Uterus (tissue), 3 donors: ENCODE measurements at regions not wholly inside any gene's neighbourhood (a gene's known extent, or its start where the extent isn't known, plus 50 kb on each side); places are given as distances from the start of the nearest gene placed in this dataset.

Experiments
- DNase-seq, 2 donors: peaks; one replicate each; pipeline ENCODE4 v3.0.0-alpha.2; 2019 to 2020
- H3K27ac ChIP-seq, 2 donors: fragments of 200-600 bp; sonication (generic); 1 replicate in 1 of 2; 2 replicates in 1 of 2; pipeline ENCODE4 v1.5.1; 2016 to 2018
- H3K27me3 ChIP-seq, 2 donors: fragments of 200-600 bp; sonication (generic); one replicate each; pipeline ENCODE4 v1.5.1; 2018 to 2019; ENCODE audit warnings: control low read depth in 1 of 2
- H3K36me3 ChIP-seq, 2 donors: fragments of 200-600 bp; sonication (generic); one replicate each; pipeline ENCODE4 v1.5.1; 2019; ENCODE audit warnings: control low read depth in 1 of 2
- H3K4me1 ChIP-seq, 2 donors: fragments of 200-600 bp; sonication (generic); one replicate each; pipeline ENCODE4 v1.5.1; 2018 to 2019; ENCODE audit warnings: control low read depth in 1 of 2
- H3K4me3 ChIP-seq, 2 donors: fragments of 200-600 bp; sonication (generic); 1 replicate in 1 of 2; 2 replicates in 1 of 2; pipeline ENCODE4 v1.5.1; 2018 to 2019; ENCODE audit warnings: mild to moderate bottlenecking in 1 of 2
- H3K9me3 ChIP-seq, 2 donors: fragments of 200-600 bp; sonication (generic); one replicate each; pipeline ENCODE4 v1.5.1; 2019; ENCODE audit warnings: control low read depth in 1 of 2
- POLR2A ChIP-seq, 2 donors: fragments of 450-650 bp; IDR thresholded peaks; one replicate each; pipeline ENCODE4 v1.6.1; 2016; ENCODE audit warnings: antibody characterized with exemption in 2 of 2, mild to moderate bottlenecking in 1 of 2, moderate library complexity in 1 of 2
- intact Hi-C: fragments of 100-400 bp; cut with DNase I; formaldehyde crosslinking; loops from one replicate; pipeline ENCODE4 v1.15.1; 2023; ENCODE audit warnings: low total_unique reads
- TF ChIP-seq, protein P1 (sequence below), 4 experiments: fragments of 200-600 bp in 2 of 4; fragments of 450-650 bp in 2 of 4; sonication (generic) in 2 of 4; IDR thresholded peaks; one replicate each; pipeline ENCODE4 v1.5.1; 2016 to 2019; ENCODE audit warnings: antibody characterized with exemption in 4 of 4, mild to moderate bottlenecking in 2 of 4, moderate library complexity in 1 of 4
- donor health status: DM: yes; HTN: yes; CAD: no.

DNA sequence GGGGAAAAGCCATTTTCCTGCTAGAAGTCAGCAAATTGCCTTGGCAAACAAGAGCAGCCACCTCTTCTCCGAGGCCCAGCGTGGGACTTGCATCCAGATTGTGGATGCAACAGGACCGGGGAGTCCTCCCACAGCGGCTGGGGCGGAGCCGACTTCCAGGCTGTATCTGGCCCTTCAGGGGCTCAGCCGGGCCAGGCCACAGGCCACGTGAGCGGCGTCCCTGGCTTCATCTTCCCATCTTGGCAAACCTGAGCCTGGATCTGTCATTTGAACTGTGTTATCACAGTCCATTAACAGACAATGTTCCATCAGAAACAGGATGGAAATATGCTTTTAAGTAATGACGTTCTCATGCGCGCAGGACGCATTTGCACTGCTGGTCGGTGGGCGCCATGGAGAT, 483.5 kb upstream of the SALL3 start:
- no peaks in the 10 kb centered on the region for H3K9me3 ChIP-seq
- H3K4me1 ChIP-seq, result no peaks in the 10 kb centered on the region
- DNase-seq, result peak in 1 of 2 donors; percentile 42
- no peaks in the 10 kb centered on the region for H3K36me3 ChIP-seq
- no peak overlapping the region for H3K27ac ChIP-seq
- intact Hi-C loops, result no loop called here
- TF ChIP-seq, protein P1, sequence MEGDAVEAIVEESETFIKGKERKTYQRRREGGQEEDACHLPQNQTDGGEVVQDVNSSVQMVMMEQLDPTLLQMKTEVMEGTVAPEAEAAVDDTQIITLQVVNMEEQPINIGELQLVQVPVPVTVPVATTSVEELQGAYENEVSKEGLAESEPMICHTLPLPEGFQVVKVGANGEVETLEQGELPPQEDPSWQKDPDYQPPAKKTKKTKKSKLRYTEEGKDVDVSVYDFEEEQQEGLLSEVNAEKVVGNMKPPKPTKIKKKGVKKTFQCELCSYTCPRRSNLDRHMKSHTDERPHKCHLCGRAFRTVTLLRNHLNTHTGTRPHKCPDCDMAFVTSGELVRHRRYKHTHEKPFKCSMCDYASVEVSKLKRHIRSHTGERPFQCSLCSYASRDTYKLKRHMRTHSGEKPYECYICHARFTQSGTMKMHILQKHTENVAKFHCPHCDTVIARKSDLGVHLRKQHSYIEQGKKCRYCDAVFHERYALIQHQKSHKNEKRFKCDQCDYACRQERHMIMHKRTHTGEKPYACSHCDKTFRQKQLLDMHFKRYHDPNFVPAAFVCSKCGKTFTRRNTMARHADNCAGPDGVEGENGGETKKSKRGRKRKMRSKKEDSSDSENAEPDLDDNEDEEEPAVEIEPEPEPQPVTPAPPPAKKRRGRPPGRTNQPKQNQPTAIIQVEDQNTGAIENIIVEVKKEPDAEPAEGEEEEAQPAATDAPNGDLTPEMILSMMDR (IDR thresholded peaks at IDR 0.05), result no peak
- no peak for TF ChIP-seq POLR2A (IDR thresholded peaks at IDR 0.05)
- H3K27me3 ChIP-seq, result no peaks in the 10 kb centered on the region
- H3K4me3 ChIP-seq, result no peak overlapping the region

DNA sequence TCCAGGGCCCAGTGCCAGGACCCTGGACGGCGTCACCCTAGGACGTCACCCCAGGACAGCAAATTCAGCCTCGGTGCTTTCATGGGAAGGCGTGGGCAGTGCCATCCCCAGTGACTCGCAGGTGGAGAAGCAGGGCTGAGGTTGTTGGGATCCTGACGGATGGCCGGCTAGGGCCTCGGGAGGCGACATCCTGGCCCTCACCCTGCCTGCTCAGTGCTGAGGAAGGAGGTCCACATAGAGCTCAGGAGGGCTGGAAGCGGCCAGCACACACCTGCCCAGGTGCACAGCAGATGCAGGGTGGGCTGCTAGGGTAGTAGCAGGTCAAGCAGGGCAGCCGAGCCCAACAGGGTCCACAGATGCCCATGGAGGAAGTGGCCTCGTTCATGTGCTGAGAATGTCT, 482.0 kb upstream of the SALL3 start:
- DNase-seq, result no peak
- H3K4me1 ChIP-seq, result no peaks in the 10 kb centered on the region
- no peak overlapping the region for H3K4me3 ChIP-seq
- TF ChIP-seq, protein P1 (IDR thresholded peaks at IDR 0.05), result no peak
- no peak for TF ChIP-seq POLR2A (IDR thresholded peaks at IDR 0.05)
- H3K27ac ChIP-seq, result no peak overlapping the region
- no peaks in the 10 kb centered on the region for H3K27me3 ChIP-seq
- intact Hi-C loops, result no loop called here
- H3K9me3 ChIP-seq, result no peaks in the 10 kb centered on the region
- no peaks in the 10 kb centered on the region for H3K36me3 ChIP-seq

DNA sequence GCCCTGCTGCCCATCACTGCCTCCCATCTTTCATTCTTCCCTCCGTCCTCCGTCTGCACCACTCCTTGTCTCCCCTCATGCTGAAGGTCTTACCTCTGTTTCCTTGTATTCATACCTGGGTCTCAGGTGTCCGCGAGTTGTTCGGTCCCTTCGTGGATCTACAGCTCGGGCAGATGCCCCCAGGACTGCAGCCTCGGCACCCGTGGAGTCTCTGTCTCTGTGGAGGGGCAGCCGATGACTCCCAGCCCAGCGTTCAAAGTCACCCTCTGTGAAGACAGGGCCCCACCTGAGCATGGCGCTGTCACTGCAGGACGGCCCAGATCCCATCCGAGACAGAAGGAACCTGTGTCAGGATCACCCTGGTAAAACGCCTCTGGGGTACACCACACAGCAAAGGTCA, 480.0 kb upstream of the SALL3 start:
- TF ChIP-seq POLR2A (IDR thresholded peaks at IDR 0.05), result no peak
- TF ChIP-seq, protein P1 (IDR thresholded peaks at IDR 0.05), result no peak
- Histone ChIP-seq H3K36me3 (no peaks in the 10 kb centered on the region), H3K27ac (no peak overlapping the region), H3K4me1 (no peaks in the 10 kb centered on the region), H3K4me3 (no peak overlapping the region), H3K9me3 (no peaks in the 10 kb centered on the region), H3K27me3 (no peaks in the 10 kb centered on the region)
- no peak for DNase-seq
- intact Hi-C loops, result no loop called here

DNA sequence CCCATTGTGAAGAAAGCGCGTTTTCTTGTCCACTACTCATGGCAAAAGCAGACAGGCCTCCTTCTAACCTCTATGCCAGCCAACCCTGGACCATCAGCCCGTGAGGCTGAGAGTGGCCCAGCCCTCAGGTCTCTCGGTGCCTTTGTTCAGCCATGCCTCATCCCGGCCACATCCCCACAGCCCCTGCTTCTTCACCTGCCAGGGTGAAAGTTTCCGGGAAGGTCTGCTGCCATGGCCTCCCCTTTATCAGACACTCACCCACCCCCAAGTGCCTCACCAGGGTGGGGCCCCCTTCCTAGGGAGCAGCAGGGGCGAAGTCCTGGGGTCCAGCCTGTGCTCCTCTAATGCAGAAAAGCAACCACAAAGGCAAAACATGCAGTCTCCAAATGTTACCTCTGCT, 478.4 kb upstream of the SALL3 start:
- Histone ChIP-seq H3K4me1 (no peaks in the 10 kb centered on the region), H3K9me3 (no peaks in the 10 kb centered on the region), H3K27ac (no peak overlapping the region), H3K27me3 (no peaks in the 10 kb centered on the region), H3K36me3 (no peaks in the 10 kb centered on the region), H3K4me3 (no peak overlapping the region)
- no peak for DNase-seq
- TF ChIP-seq, protein P1 (IDR thresholded peaks at IDR 0.05), result no peak
- TF ChIP-seq POLR2A (IDR thresholded peaks at IDR 0.05), result no peak
- intact Hi-C loops, result no loop called here

DNA sequence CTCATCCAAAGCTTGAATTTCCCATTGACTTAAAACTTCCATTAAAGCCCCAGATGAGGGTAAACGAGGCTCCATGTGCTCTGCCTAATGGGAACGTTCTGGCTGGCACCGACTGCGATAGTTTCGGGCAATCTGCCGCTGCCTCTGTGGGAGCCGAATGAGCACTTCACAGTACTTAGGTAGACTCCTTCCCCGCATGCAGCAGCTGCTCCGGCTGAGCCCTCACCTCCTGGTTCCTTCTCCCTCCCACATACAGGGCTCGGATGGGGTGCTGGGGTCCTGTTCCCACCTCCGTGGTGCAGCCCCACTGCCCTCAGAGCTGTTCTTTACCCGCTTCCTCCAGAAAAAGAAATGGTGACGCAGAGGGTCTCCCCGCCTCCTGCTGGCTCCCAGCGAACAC, 476.5 kb upstream of the SALL3 start:
- no peaks in the 10 kb centered on the region for H3K27me3 ChIP-seq
- H3K4me1 ChIP-seq, result no peaks in the 10 kb centered on the region
- DNase-seq, result no peak
- intact Hi-C loops, result no loop called here
- TF ChIP-seq, protein P1 (IDR thresholded peaks at IDR 0.05), result no peak
- no peak for TF ChIP-seq POLR2A (IDR thresholded peaks at IDR 0.05)
- H3K27ac ChIP-seq, result no peak overlapping the region
- H3K36me3 ChIP-seq, result no peaks in the 10 kb centered on the region
- no peaks in the 10 kb centered on the region for H3K9me3 ChIP-seq
- no peak overlapping the region for H3K4me3 ChIP-seq
